Naive B cell (primary cell): ENCODE measurements at regions not wholly inside any gene's neighbourhood (a gene's known extent, or its start where the extent isn't known, plus 50 kb on each side); places are given as distances from the start of the nearest gene placed in this dataset.
A peak's percentile ranks its signal among the peaks of the same experiment; 100 is the strongest.

Experiments used
- ATAC-seq, 2 donors: fragments of 150-1000 bp; cut with Tn5 transposase; 2 replicates each; pipeline ENCODE4 v1.10.0; 2021; ENCODE audit warnings: low read depth in 2 of 2, mild to moderate bottlenecking in 2 of 2, moderate library complexity in 2 of 2
- DNase-seq: peaks from one replicate; pipeline ENCODE4 v3.0.0; 2022
- H3K27ac Mint-ChIP-seq, 6 donors: one replicate each; pipeline ENCODE4 v1.8.0; 2020 to 2022; ENCODE audit warnings: mild to moderate bottlenecking in 6 of 6, mixed read lengths in 6 of 6, moderate library complexity in 5 of 6, inconsistent platforms in 2 of 6
- H3K27me3 Mint-ChIP-seq, 3 donors: one replicate each; pipeline ENCODE4 v1.8.0; 2021 to 2022; ENCODE audit warnings: mixed read lengths in 3 of 3, mild to moderate bottlenecking in 1 of 3
- H3K36me3 Mint-ChIP-seq, 2 donors: one replicate each; pipeline ENCODE4 v1.8.0; 2020 to 2022; ENCODE audit warnings: mixed read lengths in 2 of 2, inconsistent platforms in 1 of 2, mild to moderate bottlenecking in 1 of 2
- H3K4me1 Mint-ChIP-seq, 3 donors: one replicate each; pipeline ENCODE4 v1.8.0; 2020 to 2022; ENCODE audit warnings: mixed read lengths in 3 of 3, inconsistent platforms in 1 of 3, mild to moderate bottlenecking in 1 of 3, moderate library complexity in 1 of 3
- H3K4me3 Mint-ChIP-seq, 8 donors: one replicate each; pipeline ENCODE4 v1.8.0; 2020 to 2022; ENCODE audit warnings: mild to moderate bottlenecking in 8 of 8, mixed read lengths in 8 of 8, moderate library complexity in 8 of 8, inconsistent platforms in 2 of 8
- H3K9me3 Mint-ChIP-seq, 7 donors: one replicate each; pipeline ENCODE4 v1.8.0; 2020 to 2022; ENCODE audit warnings: mixed read lengths in 7 of 7, mild to moderate bottlenecking in 5 of 7, inconsistent platforms in 2 of 7, moderate library complexity in 1 of 7

DNA sequence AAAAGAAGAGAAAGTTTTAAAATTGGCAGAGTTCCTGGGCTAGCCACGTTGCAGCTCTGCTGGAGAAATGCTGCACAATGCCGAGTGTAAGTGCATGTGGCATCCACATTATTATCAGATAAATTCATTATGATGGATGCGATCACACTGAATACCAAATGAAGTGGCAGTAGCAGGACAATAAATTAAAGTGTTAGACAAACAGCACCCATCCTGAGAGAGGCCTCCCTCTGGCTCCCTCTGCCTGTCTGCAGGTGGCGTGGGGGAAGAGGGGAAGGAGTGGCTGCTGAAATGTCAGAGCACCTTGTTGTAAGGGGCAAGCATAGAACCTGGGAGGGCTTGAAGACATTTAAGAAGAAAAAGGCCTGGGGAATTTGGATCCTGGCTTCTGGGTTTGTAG lies 324.1 kb downstream of the HAPSTR1 start:
- Mint-ChIP-seq H3K27ac (no peak overlapping the region), H3K27me3 (peaks cover 0 to 11% (median 6%) of the 10 kb centered on the region in 3 donors), H3K36me3 (peaks cover 0 to 7% of the 10 kb centered on the region in 2 donors), H3K4me1 (no peaks in the 10 kb centered on the region), H3K9me3 (peaks cover 5 to 28% (median 12%) of the 10 kb centered on the region in 7 donors), H3K4me3 (no peak overlapping the region)
- ATAC-seq = no peak
- no peak for DNase-seq

DNA sequence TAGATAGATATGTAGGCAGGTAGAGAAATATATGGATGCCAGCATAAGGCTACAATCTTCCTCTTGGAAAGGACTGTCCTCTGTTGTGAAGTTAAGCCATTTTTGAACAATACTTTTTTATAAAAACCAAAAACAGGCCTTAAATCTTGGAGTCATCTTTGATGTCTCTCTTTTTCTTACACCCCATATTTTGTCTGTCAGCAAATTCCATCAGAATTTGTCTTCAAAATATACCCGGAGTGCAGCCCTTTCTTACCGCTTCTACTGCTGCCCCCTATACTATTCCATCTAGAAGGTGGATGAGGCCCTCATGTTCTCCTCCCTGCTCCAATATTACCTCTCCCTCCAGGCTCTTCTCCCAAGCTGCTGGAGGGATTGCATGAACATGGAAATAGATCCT lies 326.5 kb downstream of the HAPSTR1 start:
- peaks cover 0 to 7% of the 10 kb centered on the region in 2 donors for H3K36me3 Mint-ChIP-seq
- H3K27me3 Mint-ChIP-seq = peaks cover 0 to 5% (median 0%) of the 10 kb centered on the region in 3 donors
- H3K27ac Mint-ChIP-seq = no peak overlapping the region
- H3K9me3 Mint-ChIP-seq = peaks cover 5 to 30% (median 12%) of the 10 kb centered on the region in 7 donors
- ATAC-seq (no peak), DNase-seq (no peak)
- H3K4me1 Mint-ChIP-seq = no peaks in the 10 kb centered on the region
- H3K4me3 Mint-ChIP-seq = no peak overlapping the region

DNA sequence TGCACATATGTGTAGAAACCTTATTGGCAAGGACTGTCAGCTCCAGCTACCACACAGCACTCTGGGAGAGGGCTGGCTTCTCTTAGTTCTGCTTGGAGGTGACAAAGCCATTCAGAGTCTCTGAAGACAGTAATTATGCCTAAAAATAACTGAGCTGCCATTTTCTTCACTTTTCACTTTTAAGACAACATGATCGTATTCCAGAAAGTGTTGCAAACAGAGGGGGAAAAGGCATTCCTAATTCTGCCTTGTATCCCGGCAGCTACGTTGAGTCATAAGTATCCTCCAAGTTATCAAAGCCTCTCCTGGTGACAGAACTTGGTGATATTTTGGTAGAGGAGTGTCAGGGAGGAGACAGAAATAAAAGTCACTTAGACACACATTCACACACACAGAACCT lies 327.7 kb downstream of the HAPSTR1 start:
- Mint-ChIP-seq H3K27ac (no peak overlapping the region), H3K4me1 (no peaks in the 10 kb centered on the region), H3K27me3 (peaks cover 0 to 5% (median 0%) of the 10 kb centered on the region in 3 donors), H3K36me3 (peaks cover 0 to 7% of the 10 kb centered on the region in 2 donors), H3K9me3 (peaks cover 5 to 30% (median 12%) of the 10 kb centered on the region in 7 donors), H3K4me3 (peak overlapping the region in 1 of 8 donors; percentile 21)
- DNase-seq (no peak), ATAC-seq (no peak)

DNA sequence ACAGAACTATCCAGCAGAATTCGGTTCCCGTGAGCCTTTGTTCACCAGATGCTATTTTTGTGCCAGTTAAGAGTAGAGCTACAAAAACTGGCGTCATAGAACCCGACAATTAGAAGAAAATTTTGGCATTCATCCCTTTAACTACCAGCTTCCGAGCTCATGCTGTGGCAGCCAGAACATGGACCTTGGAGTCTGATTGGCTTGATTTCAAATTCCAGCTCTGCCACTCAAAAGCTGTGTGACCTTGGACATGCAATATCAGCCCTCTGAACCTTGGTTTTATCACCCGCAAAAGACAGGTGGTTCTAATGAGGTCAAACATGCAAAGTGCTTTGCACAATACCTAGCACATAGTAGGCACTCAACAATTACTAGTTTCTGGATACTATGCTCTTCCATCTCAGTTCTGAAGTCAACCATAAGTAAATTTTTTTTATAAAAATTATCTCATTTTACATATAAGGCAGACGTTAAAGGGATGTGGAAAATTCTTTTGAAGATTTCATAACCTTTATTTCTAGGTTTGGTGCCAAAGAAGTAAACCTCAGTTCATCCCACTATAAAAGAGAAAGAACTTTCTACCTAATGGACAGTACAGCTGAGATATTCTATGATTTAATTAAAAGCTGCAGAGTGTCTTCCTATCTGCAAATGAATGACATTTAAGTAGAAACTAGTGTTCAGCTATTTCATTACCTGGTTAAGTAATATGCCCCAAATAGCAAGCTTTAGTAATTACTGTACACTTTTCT lies 331.5 kb downstream of the HAPSTR1 start:
- no peak for DNase-seq
- H3K27me3 Mint-ChIP-seq = peaks cover 0 to 8% (median 6%) of the 10 kb centered on the region in 3 donors
- ATAC-seq = no peak
- peaks cover 0 to 18% (median 6%) of the 10 kb centered on the region in 7 donors for H3K9me3 Mint-ChIP-seq
- H3K4me1 Mint-ChIP-seq = no peaks in the 10 kb centered on the region
- no peak overlapping the region for H3K4me3 Mint-ChIP-seq
- no peak overlapping the region for H3K27ac Mint-ChIP-seq
- no peaks in the 10 kb centered on the region for H3K36me3 Mint-ChIP-seq

DNA sequence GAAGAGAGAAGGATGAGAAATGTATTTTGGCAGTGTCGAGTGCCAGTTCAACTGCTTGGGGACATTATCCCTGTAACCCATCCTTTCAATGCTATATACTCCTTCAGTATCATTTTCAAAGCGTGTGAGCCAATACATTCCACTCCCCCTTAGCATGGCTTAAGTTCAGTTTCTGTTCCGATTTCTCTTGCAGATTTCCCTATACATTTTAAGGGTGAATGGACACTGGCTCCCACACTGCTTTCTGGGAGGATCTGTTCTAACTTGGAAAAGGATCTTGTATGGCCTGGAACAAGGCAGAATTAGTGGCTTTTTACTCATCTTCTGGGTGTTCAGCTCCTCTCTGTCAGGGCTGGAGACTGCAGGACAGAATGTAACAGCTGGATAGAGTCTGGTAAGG lies 333.8 kb downstream of the HAPSTR1 start:
- H3K4me1 Mint-ChIP-seq = no peaks in the 10 kb centered on the region
- no peaks in the 10 kb centered on the region for H3K36me3 Mint-ChIP-seq
- peaks cover 0 to 11% (median 2%) of the 10 kb centered on the region in 7 donors for H3K9me3 Mint-ChIP-seq
- peaks cover 0 to 8% (median 6%) of the 10 kb centered on the region in 3 donors for H3K27me3 Mint-ChIP-seq
- no peak for ATAC-seq
- no peak overlapping the region for H3K27ac Mint-ChIP-seq
- H3K4me3 Mint-ChIP-seq = peak overlapping the region in 1 of 8 donors; percentile 16
- no peak for DNase-seq

DNA sequence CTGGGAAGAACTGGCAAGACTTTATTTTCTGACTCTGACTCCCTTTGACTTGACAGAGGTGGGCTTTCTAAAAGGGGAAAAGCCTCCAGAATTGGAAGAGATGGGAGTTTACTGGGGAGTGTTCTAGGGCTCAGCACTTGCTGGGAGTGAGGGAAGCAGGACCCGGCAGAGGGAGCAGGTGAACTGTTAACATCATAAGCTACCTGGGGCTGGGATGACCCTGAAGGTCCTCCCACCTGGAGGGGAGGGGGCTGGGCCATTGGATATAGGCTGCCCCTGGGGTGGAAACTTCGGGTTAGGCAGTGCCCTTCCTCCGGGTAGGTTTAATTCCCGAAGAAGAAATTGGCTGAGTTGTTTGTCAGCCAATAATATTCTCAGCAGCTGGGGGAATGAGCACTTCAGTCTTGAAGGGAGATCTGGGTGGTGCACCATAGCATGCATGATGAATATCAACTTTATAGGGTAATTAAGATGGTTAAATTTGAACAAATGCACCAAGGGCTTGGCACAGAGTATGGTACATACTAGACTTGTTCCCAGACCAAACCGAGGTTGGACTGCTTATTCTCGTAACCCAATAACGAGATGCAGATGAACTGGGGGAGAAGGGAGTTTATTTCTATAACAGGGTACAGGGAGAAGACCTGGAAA lies 337.0 kb downstream of the HAPSTR1 start:
- peaks cover 0 to 11% (median 0%) of the 10 kb centered on the region in 7 donors for H3K9me3 Mint-ChIP-seq
- peaks cover 0 to 15% (median 13%) of the 10 kb centered on the region in 3 donors for H3K27me3 Mint-ChIP-seq
- no peaks in the 10 kb centered on the region for H3K36me3 Mint-ChIP-seq
- H3K4me3 Mint-ChIP-seq = no peak overlapping the region
- no peak for ATAC-seq
- DNase-seq = no peak
- H3K27ac Mint-ChIP-seq = no peak overlapping the region
- H3K4me1 Mint-ChIP-seq = no peaks in the 10 kb centered on the region

DNA sequence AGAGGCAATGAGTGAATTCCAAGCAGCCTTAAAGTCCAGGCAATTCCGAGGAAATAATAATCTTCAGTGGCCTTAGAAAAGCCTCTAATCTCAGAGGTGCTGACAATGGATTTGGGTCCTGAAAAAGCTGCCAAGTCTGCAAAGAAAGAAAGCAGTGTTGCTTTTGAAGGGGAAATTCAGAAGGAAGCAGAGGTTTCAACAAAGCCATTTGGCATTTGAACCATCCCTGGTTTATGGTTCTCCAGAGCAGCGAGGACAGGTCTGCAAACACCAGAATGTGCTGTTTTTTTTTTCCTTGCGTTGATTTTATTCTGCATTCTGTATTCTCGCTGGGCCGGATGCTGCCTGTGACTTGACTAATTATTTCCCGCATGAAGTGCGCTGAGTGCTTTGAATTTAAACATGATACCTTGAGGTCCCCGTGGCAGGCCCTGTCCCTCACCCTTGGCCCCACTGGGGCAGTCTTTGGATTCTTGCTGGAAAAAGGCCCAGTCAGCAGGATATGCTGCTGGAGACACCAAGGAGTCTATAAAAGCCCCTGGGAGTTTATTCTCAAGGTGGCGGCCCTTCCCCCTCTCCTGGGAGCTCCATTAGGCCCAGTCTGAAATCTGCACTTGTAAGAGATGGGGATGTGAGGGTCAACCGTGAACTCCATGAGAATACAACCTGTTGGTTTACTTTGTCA lies 338.3 kb downstream of the HAPSTR1 start:
- Mint-ChIP-seq H3K27me3 (peaks cover 0 to 12% (median 11%) of the 10 kb centered on the region in 3 donors), H3K4me1 (no peaks in the 10 kb centered on the region), H3K4me3 (no peak overlapping the region), H3K27ac (no peak overlapping the region), H3K36me3 (no peaks in the 10 kb centered on the region), H3K9me3 (peaks cover 0 to 8% (median 0%) of the 10 kb centered on the region in 7 donors)
- no peak for ATAC-seq
- no peak for DNase-seq

DNA sequence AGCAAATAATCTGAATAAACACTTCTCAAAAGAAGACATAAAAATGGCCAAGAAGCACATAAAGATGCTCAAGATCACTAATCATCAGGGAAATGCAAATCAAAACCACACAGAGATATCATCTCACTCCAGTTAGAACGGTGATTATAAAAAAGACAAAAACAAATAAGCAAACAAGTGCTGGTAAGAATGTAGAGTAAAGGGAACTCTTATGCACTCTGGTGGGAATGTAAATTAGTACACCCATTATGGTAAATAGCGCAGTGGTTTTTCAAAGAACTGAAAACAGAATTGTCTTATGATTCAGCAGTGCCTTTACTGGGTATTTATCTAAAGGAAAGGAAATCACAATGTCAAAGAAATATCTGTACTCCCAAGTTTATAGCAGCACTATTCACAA lies 343.2 kb downstream of the HAPSTR1 start:
- Mint-ChIP-seq H3K4me1 (no peaks in the 10 kb centered on the region), H3K4me3 (no peak overlapping the region), H3K9me3 (peaks cover 2 to 25% (median 4%) of the 10 kb centered on the region in 7 donors), H3K27me3 (peaks cover 5 to 22% (median 17%) of the 10 kb centered on the region in 3 donors), H3K36me3 (peaks cover 0 to 9% of the 10 kb centered on the region in 2 donors), H3K27ac (no peak overlapping the region)
- no peak for DNase-seq
- no peak for ATAC-seq

DNA sequence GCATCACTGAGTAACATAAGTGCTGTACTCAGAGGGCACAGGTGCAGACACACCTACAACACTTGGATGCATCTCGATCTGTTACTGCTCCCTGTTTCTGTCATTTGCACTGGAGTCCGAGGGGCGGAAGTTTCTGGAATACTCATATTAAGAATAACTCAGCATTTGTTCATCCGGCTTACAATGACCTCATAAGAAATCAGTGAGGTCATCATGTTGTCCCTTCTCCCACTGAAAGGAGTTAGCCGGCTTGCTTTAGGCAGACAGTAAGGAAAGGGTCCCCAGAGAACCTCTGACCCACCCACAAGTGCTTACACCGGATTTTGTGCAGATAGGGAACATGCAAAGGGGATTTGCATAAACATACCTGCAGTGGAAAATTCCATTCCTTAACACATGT lies 344.7 kb downstream of the HAPSTR1 start:
- H3K9me3 Mint-ChIP-seq = peaks cover 2 to 25% (median 4%) of the 10 kb centered on the region in 7 donors
- DNase-seq = no peak
- no peak for ATAC-seq
- peaks cover 5 to 22% (median 17%) of the 10 kb centered on the region in 3 donors for H3K27me3 Mint-ChIP-seq
- H3K4me3 Mint-ChIP-seq = no peak overlapping the region
- H3K27ac Mint-ChIP-seq = no peak overlapping the region
- H3K4me1 Mint-ChIP-seq = no peaks in the 10 kb centered on the region
- peaks cover 0 to 9% of the 10 kb centered on the region in 2 donors for H3K36me3 Mint-ChIP-seq

DNA sequence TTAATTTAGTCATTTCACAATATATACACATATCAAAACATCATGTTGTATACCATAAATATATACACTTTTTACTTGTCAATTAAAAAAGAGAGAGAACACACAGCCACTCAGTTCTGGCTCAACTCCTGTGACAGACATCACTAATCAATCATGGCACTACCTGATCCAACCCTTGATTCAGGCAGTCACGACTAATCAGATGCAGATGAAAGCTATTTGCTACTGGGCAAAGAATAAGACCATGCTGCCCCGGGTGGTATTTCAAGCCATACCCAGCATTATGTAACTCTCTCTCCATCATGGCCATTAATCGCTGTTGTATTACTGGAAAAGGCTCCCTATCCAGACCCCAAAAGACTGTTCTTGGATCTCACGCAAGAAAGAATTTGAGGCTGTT lies 345.7 kb downstream of the HAPSTR1 start:
- DNase-seq = no peak
- Mint-ChIP-seq H3K36me3 (peaks cover 0 to 9% of the 10 kb centered on the region in 2 donors), H3K4me1 (no peaks in the 10 kb centered on the region), H3K4me3 (no peak overlapping the region), H3K27ac (no peak overlapping the region), H3K27me3 (peaks cover 12 to 22% (median 17%) of the 10 kb centered on the region in 3 donors), H3K9me3 (peaks cover 2 to 25% (median 4%) of the 10 kb centered on the region in 7 donors)
- ATAC-seq = no peak

DNA sequence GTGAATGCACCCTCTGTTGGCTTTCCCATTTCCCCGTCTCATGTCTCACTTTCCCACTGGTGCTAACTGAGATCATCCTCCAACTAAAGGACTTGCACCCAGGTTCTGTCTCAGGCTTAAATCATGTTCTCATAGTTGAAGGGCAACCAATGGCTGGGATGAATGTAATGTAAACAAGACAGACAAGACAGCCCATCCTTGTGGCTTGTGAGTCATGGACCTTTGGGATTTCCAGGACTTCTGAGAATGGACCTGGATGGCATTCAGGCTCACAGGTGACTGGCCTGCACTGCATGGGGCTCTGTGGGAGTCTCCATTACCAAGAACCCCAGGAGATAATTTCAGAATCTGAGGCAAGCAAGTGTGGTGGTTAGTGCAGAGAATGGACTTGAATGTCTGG lies 347.5 kb downstream of the HAPSTR1 start:
- H3K9me3 Mint-ChIP-seq = peaks cover 2 to 25% (median 3%) of the 10 kb centered on the region in 7 donors
- H3K4me3 Mint-ChIP-seq = no peak overlapping the region
- DNase-seq (no peak), ATAC-seq (no peak)
- no peaks in the 10 kb centered on the region for H3K4me1 Mint-ChIP-seq
- peaks cover 13 to 26% (median 15%) of the 10 kb centered on the region in 3 donors for H3K27me3 Mint-ChIP-seq
- peaks cover 0 to 9% of the 10 kb centered on the region in 2 donors for H3K36me3 Mint-ChIP-seq
- no peak overlapping the region for H3K27ac Mint-ChIP-seq

DNA sequence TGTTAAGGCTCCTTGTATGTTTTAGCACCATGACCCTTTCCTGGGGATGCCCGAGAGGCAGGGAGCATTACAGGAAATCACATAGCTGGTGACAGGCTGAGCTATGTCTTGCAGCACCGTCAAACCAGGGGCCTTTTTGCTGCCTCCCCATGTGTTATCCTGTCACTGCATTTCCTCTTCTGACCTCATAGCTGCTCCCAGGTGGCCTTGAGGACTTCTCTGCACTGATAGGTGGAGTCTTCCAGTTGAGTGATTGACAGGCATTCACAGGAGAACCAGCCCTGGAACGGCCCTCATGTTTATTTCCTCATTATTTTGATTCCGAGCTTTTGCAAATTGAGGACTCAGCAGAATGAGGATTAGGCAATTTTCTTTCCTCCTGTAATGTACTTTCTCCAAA lies 349.6 kb downstream of the HAPSTR1 start:
- no peak for ATAC-seq
- Mint-ChIP-seq H3K27me3 (peaks cover 15 to 19% (median 16%) of the 10 kb centered on the region in 3 donors), H3K4me1 (no peaks in the 10 kb centered on the region), H3K27ac (no peak overlapping the region), H3K9me3 (peaks cover 0 to 14% (median 0%) of the 10 kb centered on the region in 7 donors), H3K36me3 (peaks cover 0 to 1% of the 10 kb centered on the region in 2 donors), H3K4me3 (no peak overlapping the region)
- DNase-seq = no peak

DNA sequence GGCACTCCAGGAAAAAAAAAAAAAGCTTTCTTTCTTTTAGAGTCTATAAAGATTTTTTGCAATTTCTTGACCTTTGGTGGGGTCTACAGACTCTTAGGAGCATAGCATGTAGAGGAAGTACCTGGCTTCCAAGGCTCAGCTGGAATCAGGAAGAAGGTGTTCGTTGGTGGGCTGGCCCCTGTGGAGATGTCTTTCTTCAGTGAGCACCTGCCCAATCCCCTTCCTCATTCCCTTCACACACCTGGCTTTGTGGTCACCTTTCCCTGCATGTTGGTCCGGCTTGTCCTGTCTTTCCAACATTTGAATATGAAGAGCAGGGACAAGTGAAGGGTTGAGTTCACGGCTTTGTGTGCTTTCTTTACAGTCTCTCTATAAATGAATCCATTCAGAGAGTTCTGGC lies 352.4 kb downstream of the HAPSTR1 start:
- peaks cover 0 to 5% of the 10 kb centered on the region in 2 donors for H3K36me3 Mint-ChIP-seq
- no peaks in the 10 kb centered on the region for H3K4me1 Mint-ChIP-seq
- H3K4me3 Mint-ChIP-seq = no peak overlapping the region
- peaks cover 2 to 13% (median 4%) of the 10 kb centered on the region in 7 donors for H3K9me3 Mint-ChIP-seq
- DNase-seq (no peak), ATAC-seq (no peak)
- H3K27ac Mint-ChIP-seq = no peak overlapping the region
- H3K27me3 Mint-ChIP-seq = peaks cover 14 to 19% (median 18%) of the 10 kb centered on the region in 3 donors
